Kidney (tissue), 13 donors: ENCODE measurements at regions not wholly inside any gene's neighbourhood (a gene's known extent, or its start where the extent isn't known, plus 50 kb on each side); places are given as distances from the start of the nearest gene placed in this dataset.
A peak's percentile ranks its signal among the peaks of the same experiment; 100 is the strongest.

Experiments used
- DNase-seq, 5 donors: peaks; one replicate each; pipeline ENCODE4 v3.0.0-alpha.2; 2013 to 2020
- FAIRE-seq: peaks from 2 replicates; lab custom pipeline; 2012; peaks lifted over from hg19 to GRCh38; lab: Jason Lieb, UNC
- H3K27ac ChIP-seq, 2 donors: one replicate each; pipeline ENCODE4 v1.7.0; 2013; ENCODE audit warnings: low read depth in 2 of 2, low read length in 2 of 2, inconsistent platforms in 1 of 2
- H3K27me3 ChIP-seq: one replicate; pipeline ENCODE4 v1.7.1; 2013; ENCODE audit warnings: low read length, inconsistent platforms; ENCODE audit not compliant: control insufficient read depth, insufficient read depth
- H3K36me3 ChIP-seq, 3 donors: one replicate each; pipeline versions ENCODE4 v1.7.0 to v1.7.1; 2013; ENCODE audit warnings: low read length in 3 of 3, control low read depth in 1 of 3, inconsistent platforms in 1 of 3; ENCODE audit not compliant: insufficient read depth in 3 of 3, control insufficient read depth in 2 of 3
- H3K4me1 ChIP-seq, 3 donors: one replicate each; pipeline versions ENCODE4 v1.7.0 to v1.7.1; 2013; ENCODE audit warnings: low read length in 3 of 3, inconsistent platforms in 1 of 3, low read depth in 1 of 3; ENCODE audit not compliant: control insufficient read depth in 2 of 3, insufficient read depth in 2 of 3
- H3K4me3 ChIP-seq, 3 donors: one replicate each; pipeline versions ENCODE4 v1.7.0 to v1.8.1; 2013; ENCODE audit warnings: low read length in 3 of 3, control low read depth in 1 of 3, inconsistent platforms in 1 of 3
- H3K9ac ChIP-seq, 3 donors: one replicate each; pipeline versions ENCODE4 v1.7.0 to v1.7.1; 2013; ENCODE audit warnings: low read length in 3 of 3, control low read depth in 1 of 3, inconsistent platforms in 1 of 3
- H3K9me3 ChIP-seq, 3 donors: one replicate each; pipeline versions ENCODE4 v1.7.0 to v1.7.1; 2013; ENCODE audit warnings: low read length in 3 of 3, control low read depth in 1 of 3, inconsistent platforms in 1 of 3; ENCODE audit not compliant: control insufficient read depth in 2 of 3, insufficient read depth in 1 of 3
- intact Hi-C: fragments of 100-400 bp; cut with DNase I; formaldehyde crosslinking; loops from one replicate; pipeline ENCODE4 v1.11.1; 2022
- TF ChIP-seq, protein P1 (sequence below): IDR thresholded peaks from 3 replicates; pipeline ENCODE4 v1.5.1; 2012; ENCODE audit warnings: mild to moderate bottlenecking, moderate library complexity, borderline replicate concordance; ENCODE audit not compliant: insufficient read depth; ENCODE audit errors: extremely low read depth
- donor health status: control.
- donor health status: control.
- donor health status: control.
- donor health status: control.
- donor health status: control.
- donor health status: DM: yes; HTN: yes; CAD: no.
- donor health status: Normal renal cell carcinoma (clear cell type).

DNA sequence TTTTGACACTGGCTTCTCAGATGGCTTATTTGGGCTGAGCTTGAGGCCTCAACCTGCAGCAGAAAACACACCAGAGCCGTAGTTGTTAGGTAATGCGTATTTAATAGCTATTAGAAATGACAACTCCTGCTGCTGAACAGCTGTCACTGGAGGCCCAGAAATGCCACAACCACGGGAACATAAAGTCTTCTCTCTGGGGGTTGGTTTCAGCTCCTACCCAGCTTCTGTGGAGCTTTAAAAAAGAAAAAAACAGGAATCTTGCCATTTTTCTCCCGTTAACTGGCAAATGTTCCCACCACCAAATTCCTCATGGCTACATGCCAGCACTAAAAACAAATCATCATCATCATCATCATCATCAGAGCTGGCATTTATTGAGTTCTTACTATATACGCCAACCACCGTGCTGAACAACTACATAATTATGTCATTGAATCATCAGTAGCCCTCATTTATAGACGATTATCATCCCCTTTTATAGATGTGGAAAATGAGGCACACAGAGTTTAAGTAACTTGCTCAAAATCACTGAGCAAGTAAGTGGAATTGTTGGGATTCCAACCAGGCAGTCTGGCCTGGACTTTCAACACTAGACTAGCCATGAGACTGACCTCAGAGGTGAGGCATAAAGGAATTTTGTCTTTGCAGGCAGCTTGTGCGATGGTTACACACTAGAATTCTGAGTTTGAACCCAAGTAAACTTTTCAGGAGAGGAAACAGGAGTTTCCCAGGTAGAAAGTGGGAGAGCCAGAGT is 185.3 kb upstream of the WWC1 start:
- Histone ChIP-seq H3K27ac (peak overlapping the region; percentile 15 to 40), H3K9ac (no peak overlapping the region), H3K27me3 (no peaks in the 10 kb centered on the region), H3K36me3 (no peaks in the 10 kb centered on the region), H3K9me3 (no peaks in the 10 kb centered on the region), H3K4me1 (peaks cover 0 to 28% (median 8%) of the 10 kb centered on the region in 3 donors), H3K4me3 (no peak overlapping the region)
- TF ChIP-seq, protein P1, sequence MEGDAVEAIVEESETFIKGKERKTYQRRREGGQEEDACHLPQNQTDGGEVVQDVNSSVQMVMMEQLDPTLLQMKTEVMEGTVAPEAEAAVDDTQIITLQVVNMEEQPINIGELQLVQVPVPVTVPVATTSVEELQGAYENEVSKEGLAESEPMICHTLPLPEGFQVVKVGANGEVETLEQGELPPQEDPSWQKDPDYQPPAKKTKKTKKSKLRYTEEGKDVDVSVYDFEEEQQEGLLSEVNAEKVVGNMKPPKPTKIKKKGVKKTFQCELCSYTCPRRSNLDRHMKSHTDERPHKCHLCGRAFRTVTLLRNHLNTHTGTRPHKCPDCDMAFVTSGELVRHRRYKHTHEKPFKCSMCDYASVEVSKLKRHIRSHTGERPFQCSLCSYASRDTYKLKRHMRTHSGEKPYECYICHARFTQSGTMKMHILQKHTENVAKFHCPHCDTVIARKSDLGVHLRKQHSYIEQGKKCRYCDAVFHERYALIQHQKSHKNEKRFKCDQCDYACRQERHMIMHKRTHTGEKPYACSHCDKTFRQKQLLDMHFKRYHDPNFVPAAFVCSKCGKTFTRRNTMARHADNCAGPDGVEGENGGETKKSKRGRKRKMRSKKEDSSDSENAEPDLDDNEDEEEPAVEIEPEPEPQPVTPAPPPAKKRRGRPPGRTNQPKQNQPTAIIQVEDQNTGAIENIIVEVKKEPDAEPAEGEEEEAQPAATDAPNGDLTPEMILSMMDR, result no peak
- intact Hi-C loops, result no loop called here
- DNase-seq (peak in 3 of 5 donors; percentile 40 to 72 (median 71)), FAIRE-seq (peak; percentile 17)

DNA sequence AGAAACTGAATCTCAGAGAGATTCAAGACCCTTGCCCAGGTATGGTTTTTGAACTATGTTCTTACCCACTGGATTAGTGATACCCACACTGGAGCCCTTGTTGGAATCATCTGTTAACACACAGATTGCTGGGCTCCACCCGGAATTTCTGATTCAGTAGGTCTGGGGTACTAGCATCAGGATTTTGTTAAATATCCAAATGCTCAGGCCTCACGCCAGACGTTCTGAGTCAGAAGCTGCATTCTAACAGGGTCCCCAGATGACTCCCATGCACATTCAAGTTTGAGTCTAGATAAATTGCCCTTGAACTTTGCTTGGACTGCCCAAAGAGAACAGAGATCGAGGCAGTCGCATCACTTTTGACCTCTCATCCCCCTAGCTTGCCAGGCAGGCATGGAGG is 182.0 kb upstream of the WWC1 start:
- no peak for FAIRE-seq
- peaks cover 0 to 21% (median 7%) of the 10 kb centered on the region in 3 donors for H3K4me1 ChIP-seq
- no peak overlapping the region for H3K27ac ChIP-seq
- H3K9ac ChIP-seq, result no peak overlapping the region
- DNase-seq, result no peak
- no peak overlapping the region for H3K4me3 ChIP-seq
- no peaks in the 10 kb centered on the region for H3K9me3 ChIP-seq
- intact Hi-C loops, result no loop called here
- no peaks in the 10 kb centered on the region for H3K27me3 ChIP-seq
- TF ChIP-seq, protein P1, result no peak
- no peaks in the 10 kb centered on the region for H3K36me3 ChIP-seq

DNA sequence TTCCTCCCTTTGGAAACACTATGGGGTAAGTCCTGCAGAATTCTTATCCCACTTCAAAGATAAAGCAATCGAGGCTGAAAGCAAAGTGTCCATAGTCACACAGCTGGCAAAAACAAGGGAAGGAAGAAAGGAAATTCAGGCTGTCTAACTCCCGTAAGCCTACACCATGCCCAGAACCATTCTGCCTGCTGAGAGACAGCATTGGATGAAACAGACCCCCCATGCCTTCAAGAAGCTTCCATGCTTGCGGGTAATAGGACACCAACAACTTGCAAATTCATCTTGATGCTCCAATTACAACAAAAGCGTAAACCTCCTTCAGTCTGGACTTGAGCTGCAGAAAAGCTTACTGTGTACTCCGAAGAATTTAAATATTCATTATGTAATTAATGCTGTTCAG is 181.1 kb upstream of the WWC1 start:
- intact Hi-C loops, result no loop called here
- Histone ChIP-seq H3K27ac (no peak overlapping the region), H3K36me3 (no peaks in the 10 kb centered on the region), H3K4me3 (no peak overlapping the region), H3K9me3 (no peaks in the 10 kb centered on the region), H3K27me3 (no peaks in the 10 kb centered on the region), H3K4me1 (peaks cover 0 to 12% (median 0%) of the 10 kb centered on the region in 3 donors), H3K9ac (no peak overlapping the region)
- FAIRE-seq (no peak), DNase-seq (no peak)
- TF ChIP-seq, protein P1, result no peak
